H1 (cell line): ENCODE measurements at regions not wholly inside any gene's neighbourhood (a gene's known extent, or its start where the extent isn't known, plus 50 kb on each side); places are given as distances from the start of the nearest gene placed in this dataset.

Experiments used
- BRCA1 ChIP-seq: IDR thresholded peaks from 2 replicates; pipeline ENCODE4 v1.6.1; 2012; ENCODE audit warnings: low read depth, low read length, improper control_type of control experiment
- GABPA ChIP-seq: IDR thresholded peaks from 2 replicates; pipeline ENCODE4 v1.6.1; 2011; ENCODE audit warnings: mild to moderate bottlenecking, low read length, moderate library complexity, borderline replicate concordance; ENCODE audit not compliant: insufficient read depth
- JUND ChIP-seq: IDR thresholded peaks from 2 replicates; pipeline ENCODE4 v1.6.1; 2011; ENCODE audit warnings: mild to moderate bottlenecking, improper control_type of control experiment, low read length
- PHF8 ChIP-seq: fragments of 200-600 bp; sonication (generic); conservative IDR thresholded peaks from 2 replicates; pipeline ENCODE4 v1.7.1; 2012; ENCODE audit warnings: low read depth, mild to moderate bottlenecking, inconsistent platforms, low read length, moderate library complexity
- SUZ12 ChIP-seq: fragments of 200-600 bp; sonication (generic); IDR thresholded peaks from 2 replicates; pipeline ENCODE4 v1.6.1; 2012; ENCODE audit warnings: mild to moderate bottlenecking, inconsistent platforms, low read length, moderate library complexity, mixed read lengths
- YY1 ChIP-seq: IDR thresholded peaks from 2 replicates; pipeline ENCODE4 v1.6.1; 2011; ENCODE audit warnings: low read depth, mild to moderate bottlenecking, low read length
- ZNF274 ChIP-seq: IDR thresholded peaks from 2 replicates; pipeline ENCODE4 v1.7.0; 2012; ENCODE audit warnings: low read length, borderline replicate concordance; ENCODE audit errors: extremely low read depth
- TF ChIP-seq, protein P1 (sequence below), 3 experiments: IDR thresholded peaks; 1 replicate in 2 of 3; 2 replicates in 1 of 3; pipeline versions ENCODE4 v1.5.1 to v1.6.1; 2011; ENCODE audit warnings: low read length in 3 of 3, mild to moderate bottlenecking in 3 of 3, inconsistent platforms in 2 of 3, low read depth in 1 of 3, moderate library complexity in 1 of 3; ENCODE audit not compliant: insufficient read depth in 1 of 3; ENCODE audit errors: control extremely low read depth in 1 of 3

- TF ChIP-seq, protein P1, sequence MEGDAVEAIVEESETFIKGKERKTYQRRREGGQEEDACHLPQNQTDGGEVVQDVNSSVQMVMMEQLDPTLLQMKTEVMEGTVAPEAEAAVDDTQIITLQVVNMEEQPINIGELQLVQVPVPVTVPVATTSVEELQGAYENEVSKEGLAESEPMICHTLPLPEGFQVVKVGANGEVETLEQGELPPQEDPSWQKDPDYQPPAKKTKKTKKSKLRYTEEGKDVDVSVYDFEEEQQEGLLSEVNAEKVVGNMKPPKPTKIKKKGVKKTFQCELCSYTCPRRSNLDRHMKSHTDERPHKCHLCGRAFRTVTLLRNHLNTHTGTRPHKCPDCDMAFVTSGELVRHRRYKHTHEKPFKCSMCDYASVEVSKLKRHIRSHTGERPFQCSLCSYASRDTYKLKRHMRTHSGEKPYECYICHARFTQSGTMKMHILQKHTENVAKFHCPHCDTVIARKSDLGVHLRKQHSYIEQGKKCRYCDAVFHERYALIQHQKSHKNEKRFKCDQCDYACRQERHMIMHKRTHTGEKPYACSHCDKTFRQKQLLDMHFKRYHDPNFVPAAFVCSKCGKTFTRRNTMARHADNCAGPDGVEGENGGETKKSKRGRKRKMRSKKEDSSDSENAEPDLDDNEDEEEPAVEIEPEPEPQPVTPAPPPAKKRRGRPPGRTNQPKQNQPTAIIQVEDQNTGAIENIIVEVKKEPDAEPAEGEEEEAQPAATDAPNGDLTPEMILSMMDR (IDR thresholded peaks at IDR 0.05; ENCODE audit: control extremely low read depth in 1 of 3, insufficient read depth in 1 of 3, low read depth in 1 of 3, low read length in 3 of 3), result no peak
- TF ChIP-seq SUZ12 (no peak), ZNF274 (no peak), YY1 (no peak), GABPA (no peak), PHF8 (no peak), JUND (no peak), BRCA1 (no peak)
Observed at GRCh38 chr11:128188346-128189004, 398.9 kb downstream of the ETS1 start.
